AG04449 (cell line): ENCODE measurements at regions not wholly inside any gene's neighbourhood (a gene's known extent, or its start where the extent isn't known, plus 50 kb on each side); places are given as distances from the start of the nearest gene placed in this dataset.

Experiments used
- CTCF ChIA-PET: fragments of 350-600 bp; formaldehyde crosslinking; extraction: SDS; loops from one replicate; lab custom pipeline; 2021; ENCODE audit warnings: antibody characterized with exemption; lab: Yijun Ruan, JAX
- POLR2A ChIA-PET: fragments of 400-600, 350-600 bp; formaldehyde crosslinking; extraction: SDS; loops from one replicate; lab custom pipeline; 2020; ENCODE audit warnings: antibody characterized with exemption, inconsistent platforms; lab: Yijun Ruan, JAX
- DNase-seq: peaks from one replicate; pipeline ENCODE4 v3.0.0-alpha.2; 2010; ENCODE audit warnings: low read depth, low spot score
- H3K4me3 ChIP-seq: 2 replicates; pipeline ENCODE4 v1.5.1; 2011; ENCODE audit warnings: low read depth, mild to moderate bottlenecking, control low read depth, low read length
- CTCF ChIP-seq: IDR thresholded peaks from one replicate; pipeline ENCODE4 v1.5.1; 2011; ENCODE audit warnings: mild to moderate bottlenecking, moderate library complexity, low read length, control low read depth, inconsistent platforms; ENCODE audit not compliant: insufficient read depth; ENCODE audit errors: missing control alignments

GRCh38 chr6:93059911-93060310 lies 359.4 kb downstream of the EPHA7 start:
- DNase-seq, result no peak
- H3K4me3 ChIP-seq, result no peak overlapping the region
- no peak for TF ChIP-seq CTCF
- POLR2A ChIA-PET, result no interaction called here
- CTCF ChIA-PET, result no interaction called here

GRCh38 chr6:93057584-93057983 lies 361.8 kb downstream of the EPHA7 start:
- CTCF ChIA-PET, result no interaction called here

GRCh38 chr6:93048381-93048780 lies 371.0 kb downstream of the EPHA7 start:
- TF ChIP-seq CTCF, result no peak

More at GRCh38 chr6:93057584-93057983, 361.8 kb downstream of the EPHA7 start:
- TF ChIP-seq CTCF, result no peak
- H3K4me3 ChIP-seq, result no peak overlapping the region
- POLR2A ChIA-PET, result no interaction called here
- no peak for DNase-seq

DNA sequence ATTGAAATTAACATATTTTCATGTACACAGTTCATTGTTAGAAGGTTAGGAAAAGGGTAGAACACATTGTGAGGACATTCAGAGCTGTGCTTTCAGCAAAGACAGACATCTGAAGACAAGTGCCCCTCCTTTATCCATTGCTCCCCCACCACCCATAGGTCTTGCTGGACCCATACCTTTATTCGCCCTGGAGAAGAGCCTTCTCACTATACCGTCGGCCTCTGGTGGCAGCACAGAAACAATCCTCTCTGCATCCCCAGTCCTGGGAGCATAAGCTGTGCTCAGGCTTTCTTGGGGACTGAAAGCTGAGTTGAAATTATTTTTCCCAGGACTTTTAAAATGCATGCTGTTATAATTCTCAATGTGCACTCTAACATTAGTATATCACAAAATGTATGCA lies 372.3 kb downstream of the EPHA7 start:
- no peak for TF ChIP-seq CTCF
- no peak for DNase-seq
- CTCF ChIA-PET, result no interaction called here
- H3K4me3 ChIP-seq, result no peak overlapping the region
- POLR2A ChIA-PET, result no interaction called here

More at GRCh38 chr6:93048381-93048780, 371.0 kb downstream of the EPHA7 start:
- ChIA-PET CTCF (no interaction called here), POLR2A (no interaction called here)
- DNase-seq, result no peak
- no peak overlapping the region for H3K4me3 ChIP-seq

DNA sequence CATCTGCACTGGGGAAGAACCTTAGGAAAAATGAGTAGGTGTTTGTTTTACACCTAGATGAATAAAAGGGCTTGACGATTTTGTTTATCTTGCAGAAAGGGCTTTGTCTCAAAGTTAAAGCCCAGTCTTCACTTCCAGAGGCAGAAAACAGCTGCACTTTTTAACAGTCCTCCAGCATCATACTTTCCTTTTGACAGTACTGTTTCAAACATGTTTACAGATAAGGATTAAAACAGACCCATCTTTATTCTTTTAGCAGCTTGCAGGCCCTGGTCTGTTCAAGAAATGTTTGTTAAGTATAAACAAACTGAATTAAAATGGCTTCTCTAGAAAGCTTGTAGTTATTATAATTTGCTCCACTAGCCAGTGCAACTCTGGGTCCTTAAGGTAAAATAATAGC lies 374.2 kb downstream of the EPHA7 start:
- no peak overlapping the region for H3K4me3 ChIP-seq
- POLR2A ChIA-PET, result no interaction called here
- no peak for TF ChIP-seq CTCF
- CTCF ChIA-PET, result no interaction called here
- no peak for DNase-seq

- ChIA-PET POLR2A (no interaction called here), CTCF (no interaction called here)
- no peak for DNase-seq
- H3K4me3 ChIP-seq, result no peak overlapping the region
- no peak for TF ChIP-seq CTCF
Observed at GRCh38 chr6:93040375-93040774, 379.0 kb downstream of the EPHA7 start.

- POLR2A ChIA-PET, result no interaction called here
- no peak for DNase-seq
- CTCF ChIA-PET, result no interaction called here
- no peak for TF ChIP-seq CTCF
- no peak overlapping the region for H3K4me3 ChIP-seq
Observed at GRCh38 chr6:93036835-93037234, 382.5 kb downstream of the EPHA7 start.
